Activated CD4-positive, alpha-beta memory T cell treated with anti-CD3 and anti-CD28 coated beads, Interleukin-2, amount 10 ng/mL, durations not matched to agents 7 days and 5 days (primary cell): ENCODE measurements at regions not wholly inside any gene's neighbourhood (a gene's known extent, or its start where the extent isn't known, plus 50 kb on each side); places are given as distances from the start of the nearest gene placed in this dataset.
A peak's percentile ranks its signal among the peaks of the same experiment; 100 is the strongest.
"Not testable (repeated sequence)": the region's sequence is repeated elsewhere in the genome, so short reads cannot be mapped to it uniquely, and the experiment has no call there.

Source experiments
- CTCF ChIA-PET: fragments of 350-600 bp; sonication (Branson Sonifier 250); formaldehyde crosslinking; loops from one replicate; lab custom pipeline; 2021; ENCODE audit warnings: antibody characterized with exemption, inconsistent platforms; lab: Charles Lee
- POLR2A ChIA-PET: fragments of 350-600 bp; sonication (Branson Sonifier 250); formaldehyde crosslinking; loops from one replicate; lab custom pipeline; 2021; ENCODE audit warnings: antibody characterized with exemption; lab: Charles Lee
- DNase-seq: peaks from one replicate; pipeline ENCODE4 v3.0.0-alpha.2; 2020
- H3K27ac Mint-ChIP-seq: one replicate; pipeline ENCODE4 v1.8.0; 2021; ENCODE audit warnings: mild to moderate bottlenecking, mixed read lengths
- H3K27me3 Mint-ChIP-seq: one replicate; pipeline ENCODE4 v1.8.0; 2021; ENCODE audit warnings: mixed read lengths
- H3K36me3 Mint-ChIP-seq: one replicate; pipeline ENCODE4 v1.8.0; 2021; ENCODE audit warnings: low read depth, mixed read lengths
- H3K4me1 Mint-ChIP-seq: one replicate; pipeline ENCODE4 v1.8.0; 2021; ENCODE audit warnings: mixed read lengths
- H3K4me3 Mint-ChIP-seq: one replicate; pipeline ENCODE4 v1.8.0; 2021; ENCODE audit warnings: mild to moderate bottlenecking, mixed read lengths
- H3K9me3 Mint-ChIP-seq: one replicate; pipeline ENCODE4 v1.8.0; 2021; ENCODE audit warnings: mixed read lengths

DNA sequence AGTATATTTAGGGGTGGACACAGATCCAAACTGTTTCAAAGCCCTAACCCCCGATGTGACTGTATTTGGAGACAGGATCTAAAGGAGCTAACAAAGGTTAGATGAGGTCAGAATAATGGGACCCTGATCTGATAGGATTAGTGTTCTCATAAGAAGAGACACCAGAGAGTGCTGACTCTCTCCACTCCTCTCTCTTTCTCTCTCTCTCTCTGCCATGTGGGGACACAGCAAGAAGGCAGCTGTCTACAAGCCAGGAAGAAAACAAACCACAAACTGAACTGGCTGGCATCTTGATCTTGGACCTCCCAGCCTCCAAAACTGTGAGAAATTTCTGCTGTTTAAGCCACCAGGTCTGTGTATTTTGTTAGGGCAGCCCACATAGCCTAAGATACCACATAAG lies 84.7 kb upstream of the KDM7A start:
- peak overlapping the region; percentile 40 for H3K27ac Mint-ChIP-seq
- ChIA-PET POLR2A (interaction anchor here (1.4 to 5.6 kb wide), 3 partner anchors 8 to 84 kb away, joined by 9 to 76 read pairs (median 11); partner anchors contain the start of gene KDM7A), CTCF (interaction anchor here (1.4 kb wide), 1 partner anchor 19 kb away, joined by 3 read pairs; no protein-coding TSS in a partner anchor)
- H3K4me3 Mint-ChIP-seq: no peak overlapping the region
- DNase-seq: no peak
- H3K27me3 Mint-ChIP-seq: no peaks in the 10 kb centered on the region
- peaks cover 16% of the 10 kb centered on the region for H3K9me3 Mint-ChIP-seq
- H3K36me3 Mint-ChIP-seq: peaks cover 20% of the 10 kb centered on the region
- H3K4me1 Mint-ChIP-seq: peaks cover 51% of the 10 kb centered on the region

DNA sequence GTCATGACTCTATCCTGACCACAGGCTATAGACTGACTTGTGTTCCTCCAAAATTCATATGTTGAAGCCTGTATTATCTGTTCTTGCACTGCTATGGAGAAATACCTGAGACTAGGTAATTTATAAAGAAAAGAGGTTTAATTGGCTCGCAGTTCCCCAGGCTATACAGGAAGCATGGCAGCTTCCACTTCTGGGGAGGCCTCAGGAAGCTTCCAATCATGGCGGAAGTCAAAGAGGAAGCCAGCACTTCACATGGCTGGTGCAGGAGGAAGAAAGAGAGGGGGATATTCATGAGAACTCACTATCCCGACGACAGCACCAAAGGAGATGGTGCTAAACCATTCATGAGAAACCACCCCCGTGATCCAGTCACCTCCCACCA lies 84.3 kb upstream of the KDM7A start:
- Mint-ChIP-seq H3K36me3 (peaks cover 23% of the 10 kb centered on the region), H3K9me3 (peaks cover 17% of the 10 kb centered on the region), H3K4me1 (peaks cover 51% of the 10 kb centered on the region), H3K27me3 (no peaks in the 10 kb centered on the region), H3K27ac (no peak overlapping the region), H3K4me3 (no peak overlapping the region)
- DNase-seq: no peak
- CTCF ChIA-PET: interaction anchor here (1.1 kb wide), 1 partner anchor 43 kb away, joined by 3 read pairs; no protein-coding TSS in a partner anchor
- POLR2A ChIA-PET: interaction anchor here (1.4 to 5.6 kb wide), 3 partner anchors 8 to 84 kb away, joined by 9 to 76 read pairs (median 11); partner anchors contain the start of gene KDM7A

DNA sequence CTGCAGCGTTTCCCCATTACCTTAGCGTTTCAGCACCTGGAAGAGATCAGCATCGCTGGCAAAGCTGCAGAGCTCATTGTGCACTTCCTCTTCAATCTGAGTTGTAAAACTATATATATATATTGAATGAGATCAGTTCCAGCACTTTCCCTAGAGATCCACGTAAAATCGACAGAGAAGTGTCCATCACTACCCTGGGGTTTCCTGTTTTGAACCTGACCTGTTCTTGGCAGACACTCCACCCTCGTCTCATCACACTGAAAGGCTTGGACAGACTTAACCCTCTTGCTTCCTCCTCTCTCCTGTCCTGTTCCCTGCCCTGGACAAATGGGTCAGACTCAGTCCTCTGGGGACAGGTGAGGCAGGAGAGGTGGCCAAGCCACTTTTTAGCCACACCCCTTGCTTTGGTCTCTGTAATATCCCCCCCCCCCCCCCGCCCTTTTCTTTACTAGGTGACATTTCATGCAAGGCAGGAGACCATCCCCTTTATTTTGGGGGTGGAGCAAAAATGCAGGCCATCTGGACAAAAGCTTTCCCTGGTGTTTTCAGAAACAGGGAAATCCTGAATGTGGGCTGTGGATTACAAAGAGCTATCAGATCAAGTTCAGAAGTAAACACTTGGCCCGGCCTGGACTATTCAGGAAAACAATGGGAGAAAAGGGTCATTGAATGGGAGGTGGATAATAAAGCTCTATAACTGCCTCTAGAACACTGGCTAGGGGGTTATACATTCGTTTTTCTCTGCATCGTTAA lies 83.7 kb upstream of the KDM7A start:
- Mint-ChIP-seq H3K36me3 (peaks cover 23% of the 10 kb centered on the region), H3K27ac (no peak overlapping the region)
- CTCF ChIA-PET: interaction anchor here (1.1 kb wide), 1 partner anchor 43 kb away, joined by 3 read pairs; no protein-coding TSS in a partner anchor

DNA sequence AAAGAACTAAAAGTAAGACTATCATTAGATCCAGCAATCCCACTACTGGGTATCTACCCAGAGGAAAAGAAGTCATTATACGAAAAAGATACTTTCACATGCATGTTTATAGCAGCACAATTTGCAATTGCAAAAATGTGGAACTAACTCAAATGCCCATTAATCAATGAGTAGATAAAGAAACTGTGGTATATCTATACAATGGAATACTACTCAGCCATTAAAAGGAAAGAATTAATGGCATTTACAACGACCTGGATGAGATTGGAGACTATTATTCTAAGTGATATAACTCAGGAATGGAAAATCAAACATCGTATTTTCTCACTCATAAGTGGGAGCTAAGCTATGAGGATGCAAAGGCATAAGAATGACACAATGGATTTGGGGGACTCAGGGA lies 80.5 kb upstream of the KDM7A start:
- POLR2A ChIA-PET, H3K4me3 Mint-ChIP-seq, H3K27ac Mint-ChIP-seq, H3K27me3 Mint-ChIP-seq, DNase-seq, CTCF ChIA-PET: not testable (repeated sequence)
- Mint-ChIP-seq H3K4me1 (peaks cover 51% of the 10 kb centered on the region), H3K9me3 (peaks cover 12% of the 10 kb centered on the region), H3K36me3 (peaks cover 17% of the 10 kb centered on the region)

More for the DNA sequence above, 83.7 kb upstream of the KDM7A start:
- DNase-seq: no peak
- POLR2A ChIA-PET: interaction anchor here (0.6 to 5.6 kb wide), 7 partner anchors 7 to 85 kb away, joined by 3 to 76 read pairs (median 4); partner anchors contain the start of gene KDM7A
- H3K4me3 Mint-ChIP-seq: no peak overlapping the region
- H3K27me3 Mint-ChIP-seq: no peaks in the 10 kb centered on the region
- peaks cover 51% of the 10 kb centered on the region for H3K4me1 Mint-ChIP-seq
- H3K9me3 Mint-ChIP-seq: peaks cover 17% of the 10 kb centered on the region

DNA sequence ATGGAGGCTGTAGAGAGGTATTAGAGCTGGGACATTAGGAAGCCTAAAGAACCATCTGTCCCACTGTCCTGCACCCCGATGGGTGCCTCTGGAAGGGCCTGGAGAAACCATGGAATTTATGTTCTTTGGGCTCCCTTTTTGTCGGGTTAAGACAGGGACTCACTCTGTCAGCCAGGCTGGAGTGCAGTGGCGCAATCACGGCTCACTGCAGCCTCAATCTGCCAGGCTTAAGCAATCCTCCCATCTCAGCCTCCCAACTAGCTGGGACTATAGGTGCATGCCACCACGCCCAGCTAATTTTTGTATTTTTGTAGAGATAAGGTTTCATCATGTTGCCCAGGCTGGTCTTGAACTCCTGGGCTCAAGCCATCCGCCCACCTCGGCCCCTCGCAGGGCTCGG lies 78.2 kb upstream of the KDM7A start:
- H3K27ac Mint-ChIP-seq, H3K27me3 Mint-ChIP-seq, DNase-seq, H3K4me3 Mint-ChIP-seq: not testable (repeated sequence)
- peaks cover 12% of the 10 kb centered on the region for H3K9me3 Mint-ChIP-seq
- H3K36me3 Mint-ChIP-seq: peaks cover 22% of the 10 kb centered on the region
- peaks cover 42% of the 10 kb centered on the region for H3K4me1 Mint-ChIP-seq
- POLR2A ChIA-PET: interaction anchor here (3.8 to 6.0 kb wide), 4 partner anchors 8 to 78 kb away, joined by 63 to 93 read pairs (median 84); partner anchors contain the start of gene KDM7A
- CTCF ChIA-PET: interaction anchor here (0.7 to 3.3 kb wide), 2 partner anchors 8 to 47 kb away, joined by 5 to 33 read pairs; no protein-coding TSS in a partner anchor

DNA sequence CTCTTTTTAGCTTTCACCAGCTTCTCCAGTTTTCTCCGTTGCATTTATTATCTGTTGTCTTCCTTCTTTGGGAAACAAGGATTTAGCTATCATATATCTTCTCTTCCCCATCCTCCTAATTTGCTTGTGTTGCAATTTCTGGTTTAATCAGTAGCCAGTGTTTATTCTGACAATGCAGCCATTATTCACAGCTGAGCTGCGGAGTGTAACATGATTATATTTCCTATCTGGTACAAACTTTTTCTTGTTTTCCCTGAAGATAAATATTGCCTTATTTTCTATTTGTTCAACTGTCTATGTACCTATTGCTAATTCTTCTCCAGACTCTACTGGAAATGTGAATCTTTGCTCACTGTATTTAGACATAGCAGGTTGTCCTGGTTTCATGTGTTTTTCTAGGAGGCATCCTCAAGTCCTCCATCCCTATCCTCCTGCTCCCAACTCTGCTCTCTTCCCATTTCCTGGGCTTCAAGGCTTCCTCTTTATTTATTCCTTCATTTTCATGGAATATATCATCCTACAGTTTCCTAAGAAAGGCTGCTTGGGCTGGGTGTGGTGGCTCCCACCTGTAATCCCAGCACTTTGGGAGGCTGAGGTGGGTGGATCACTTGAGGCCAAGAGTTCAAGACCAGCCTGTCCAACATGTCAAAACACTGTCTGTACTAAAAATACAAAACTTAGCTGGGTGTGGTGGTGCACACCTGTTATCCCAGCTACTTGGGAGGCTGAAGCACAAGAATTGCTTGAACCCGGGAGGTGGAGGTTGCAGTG lies 72.4 kb upstream of the KDM7A start:
- Mint-ChIP-seq H3K9me3 (peaks cover 5% of the 10 kb centered on the region), H3K27ac (no peak overlapping the region), H3K27me3 (no peaks in the 10 kb centered on the region), H3K36me3 (peaks cover 12% of the 10 kb centered on the region), H3K4me1 (peaks cover 31% of the 10 kb centered on the region), H3K4me3 (no peak overlapping the region)
- DNase-seq: no peak
- POLR2A ChIA-PET: interaction anchor here (0.6 to 3.3 kb wide), 5 partner anchors 11 to 754 kb away, joined by 3 to 13 read pairs (median 3); no protein-coding TSS in a partner anchor
- CTCF ChIA-PET: no interaction called here

DNA sequence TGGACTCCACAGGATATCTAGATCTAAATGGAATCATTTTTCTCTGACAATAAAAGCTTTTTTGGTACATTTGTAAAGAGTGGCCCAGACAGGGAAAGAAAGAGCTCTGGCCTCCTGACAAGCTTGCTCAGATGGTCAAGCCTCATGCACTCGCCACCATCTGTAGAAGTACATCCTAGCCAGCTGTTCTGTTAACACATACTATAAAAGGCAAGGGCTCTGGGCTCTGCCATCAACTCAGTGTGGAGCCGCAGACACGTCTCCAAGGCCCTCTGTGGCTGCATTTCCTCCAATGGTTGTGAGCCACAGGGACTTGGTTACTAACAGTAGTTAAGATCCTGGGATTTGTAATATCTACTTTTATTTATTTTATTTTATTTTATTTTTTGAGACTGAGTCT lies 70.8 kb upstream of the KDM7A start:
- peaks cover 12% of the 10 kb centered on the region for H3K36me3 Mint-ChIP-seq
- DNase-seq: no peak
- ChIA-PET POLR2A (interaction anchor here (0.6 to 0.9 kb wide), 2 partner anchors 105 to 185 kb away, joined by 3 to 4 read pairs; partner anchors contain the start of gene PARP12), CTCF (interaction anchor here (0.6 kb wide), 1 partner anchor 64 kb away, joined by 3 read pairs; no protein-coding TSS in a partner anchor)
- H3K4me1 Mint-ChIP-seq: peaks cover 22% of the 10 kb centered on the region
- H3K4me3 Mint-ChIP-seq: no peak overlapping the region
- no peak overlapping the region for H3K27ac Mint-ChIP-seq
- no peaks in the 10 kb centered on the region for H3K27me3 Mint-ChIP-seq
- H3K9me3 Mint-ChIP-seq: peaks cover 5% of the 10 kb centered on the region

DNA sequence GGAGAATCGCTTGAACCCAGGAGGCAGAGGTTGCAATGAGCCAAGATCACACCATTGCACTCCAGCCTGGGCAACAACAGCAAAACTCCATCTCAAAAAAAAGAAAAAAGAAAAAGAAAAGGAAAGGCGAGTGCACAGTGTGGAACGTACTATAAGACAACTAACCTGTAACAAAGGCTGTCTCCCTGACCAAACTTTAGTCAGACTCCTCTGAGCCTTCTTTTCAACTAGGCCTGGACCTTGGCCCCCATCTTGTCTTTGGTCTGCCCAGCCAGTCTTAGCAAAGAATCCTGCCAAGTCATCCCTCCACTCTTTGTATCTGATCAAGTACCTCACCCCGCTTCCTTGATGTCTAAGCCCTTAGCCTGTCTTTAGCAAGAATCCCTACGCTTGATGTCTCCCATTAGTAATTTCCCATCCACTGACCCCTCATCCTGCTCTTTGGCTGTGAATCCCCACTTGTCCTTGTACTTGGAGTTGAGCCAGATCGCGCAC lies 68.9 kb upstream of the KDM7A start:
- ChIA-PET CTCF (no interaction called here), POLR2A (no interaction called here)
- no peak for DNase-seq
- Mint-ChIP-seq H3K36me3 (peaks cover 8% of the 10 kb centered on the region), H3K27ac (no peak overlapping the region), H3K4me1 (peaks cover 18% of the 10 kb centered on the region), H3K9me3 (peaks cover 5% of the 10 kb centered on the region), H3K27me3 (no peaks in the 10 kb centered on the region), H3K4me3 (no peak overlapping the region)

DNA sequence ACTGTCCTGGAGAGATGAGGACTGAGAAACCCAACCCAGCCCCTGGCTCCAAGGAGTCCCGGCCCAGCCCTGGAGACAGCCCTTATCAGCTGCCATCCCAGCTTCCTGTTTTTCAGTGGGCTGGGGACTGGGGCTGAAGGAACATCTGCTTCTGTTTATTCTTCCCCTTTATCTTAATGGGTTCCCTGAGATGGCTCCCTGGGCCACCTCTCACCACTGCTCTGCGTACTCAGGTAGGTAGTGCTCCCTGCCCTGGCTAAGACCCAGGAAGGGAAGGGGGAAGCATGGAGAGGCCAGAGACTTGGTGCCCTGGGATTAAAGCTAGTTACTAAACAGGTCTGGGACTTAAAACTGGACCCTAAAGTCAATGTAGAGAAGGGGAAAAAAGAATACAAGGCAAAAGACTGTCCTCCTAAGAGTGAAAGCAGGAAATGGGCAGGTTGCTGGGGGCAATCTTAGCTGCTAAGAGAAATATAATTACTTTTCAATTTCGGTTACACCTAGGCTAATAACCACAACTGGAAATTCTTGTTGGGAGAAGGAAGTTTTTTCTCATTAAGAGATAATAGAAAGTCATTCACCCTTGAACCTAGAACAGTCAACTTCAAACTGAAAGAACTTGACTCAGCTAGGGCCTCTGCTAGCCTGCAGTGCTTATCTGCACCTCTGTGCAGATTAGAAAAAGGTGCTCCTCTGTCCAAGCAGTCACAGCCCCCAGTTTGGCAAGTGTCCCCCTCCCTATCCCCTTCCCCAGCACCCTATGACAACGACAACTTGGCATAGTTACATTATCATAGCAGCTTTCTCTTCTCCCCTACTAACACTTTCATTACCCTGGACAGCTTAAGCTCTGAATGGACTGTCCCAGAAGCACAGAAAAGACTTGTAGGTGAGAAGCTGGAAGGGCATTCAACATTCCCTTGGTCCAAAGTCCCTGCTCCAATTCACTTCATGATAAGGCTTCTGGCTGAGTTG lies 65.6 kb upstream of the KDM7A start:
- ChIA-PET POLR2A (interaction anchor here (0.6 to 3.5 kb wide), 9 partner anchors 10 to 117 kb away, joined by 3 to 35 read pairs (median 5); partner anchors contain the start of gene KDM7A), CTCF (interaction anchor here (0.5 to 2.2 kb wide), 11 partner anchors 9 to 595 kb away, joined by 3 to 12 read pairs (median 4); no protein-coding TSS in a partner anchor)
- Mint-ChIP-seq H3K4me1 (peaks cover 20% of the 10 kb centered on the region), H3K9me3 (peaks cover 5% of the 10 kb centered on the region), H3K27ac (peak overlapping the region; percentile 8), H3K4me3 (no peak overlapping the region), H3K36me3 (peaks cover 2% of the 10 kb centered on the region), H3K27me3 (no peaks in the 10 kb centered on the region)
- no peak for DNase-seq

DNA sequence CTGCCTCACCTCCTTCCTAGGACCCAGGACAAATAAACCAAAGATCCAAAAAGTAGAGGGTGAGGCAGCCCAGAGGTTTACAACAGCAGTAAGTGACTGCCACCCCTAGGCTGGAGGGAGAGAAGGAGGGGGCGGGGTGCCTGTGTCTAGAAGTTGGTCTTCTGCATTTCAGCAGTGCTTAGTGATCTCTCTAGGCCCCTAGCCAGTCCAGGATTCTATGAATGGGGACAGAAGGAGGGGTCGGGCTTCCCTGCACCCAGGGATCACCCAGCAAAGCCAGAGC lies 62.8 kb upstream of the KDM7A start:
- Mint-ChIP-seq H3K27me3 (no peaks in the 10 kb centered on the region), H3K4me3 (no peak overlapping the region), H3K36me3 (peaks cover 3% of the 10 kb centered on the region), H3K4me1 (peaks cover 28% of the 10 kb centered on the region), H3K27ac (no peak overlapping the region), H3K9me3 (no peaks in the 10 kb centered on the region)
- ChIA-PET CTCF (no interaction called here), POLR2A (interaction anchor here (1.2 kb wide), 1 partner anchor 62 kb away, joined by 3 read pairs; the partner anchor contains the start of gene KDM7A)
- DNase-seq: no peak

DNA sequence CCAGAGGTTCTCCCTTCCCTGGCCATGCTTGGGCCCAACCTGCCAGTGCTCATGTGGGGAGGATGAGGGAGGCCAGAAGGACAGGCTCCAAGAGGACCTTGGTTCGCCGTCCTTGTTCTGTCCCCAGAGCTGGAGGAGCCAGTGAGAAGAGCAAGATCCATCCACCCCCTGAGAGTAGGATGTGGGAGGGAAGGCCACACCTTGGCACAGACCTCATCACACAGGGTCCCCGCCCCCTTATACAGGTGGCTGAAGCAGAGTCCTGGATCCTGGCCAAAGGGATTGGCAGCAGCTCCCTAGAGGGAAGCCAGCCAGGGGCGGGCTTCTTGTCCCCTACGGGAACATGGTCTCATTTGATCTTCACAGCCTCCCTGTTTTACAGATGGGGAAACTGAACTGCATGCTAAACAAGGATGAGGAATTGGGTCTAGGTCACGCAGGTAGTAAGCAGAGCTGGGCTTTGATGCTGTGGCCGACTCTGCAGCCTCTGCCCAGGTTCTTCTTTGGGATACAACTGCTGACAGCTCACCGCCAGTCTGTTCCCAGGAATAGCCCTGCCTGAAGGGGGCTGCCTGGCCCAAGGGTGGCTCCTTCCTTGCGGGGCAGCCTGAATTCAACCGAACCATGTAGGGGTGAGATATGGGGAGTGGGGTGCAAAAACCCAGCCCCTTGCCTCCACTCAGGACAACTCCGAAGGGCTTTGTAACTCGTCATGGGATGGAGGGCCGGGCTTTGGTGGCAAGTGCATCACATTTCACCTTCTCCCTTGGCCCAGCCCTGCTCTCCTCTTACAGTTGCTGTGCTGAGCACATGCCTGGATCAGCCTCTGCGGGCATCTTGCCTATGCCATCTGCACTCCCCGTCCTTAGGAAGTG lies 62.2 kb upstream of the KDM7A start:
- ChIA-PET POLR2A (interaction anchor here (1.2 kb wide), 2 partner anchors 10 to 62 kb away, joined by 3 read pairs; partner anchors contain the start of gene KDM7A), CTCF (no interaction called here)
- Mint-ChIP-seq H3K27me3 (no peaks in the 10 kb centered on the region), H3K4me1 (peaks cover 28% of the 10 kb centered on the region), H3K36me3 (peaks cover 3% of the 10 kb centered on the region), H3K9me3 (no peaks in the 10 kb centered on the region), H3K4me3 (no peak overlapping the region), H3K27ac (no peak overlapping the region)
- DNase-seq: no peak
